ENCODE measurements at regions not wholly inside any gene's neighbourhood (a gene's known extent, or its start where the extent isn't known, plus 50 kb on each side); places are given as distances from the start of the nearest gene placed in this dataset.
"Not testable (repeated sequence)": the region's sequence is repeated elsewhere in the genome, so short reads cannot be mapped to it uniquely, and the experiment has no call there.

DNA sequence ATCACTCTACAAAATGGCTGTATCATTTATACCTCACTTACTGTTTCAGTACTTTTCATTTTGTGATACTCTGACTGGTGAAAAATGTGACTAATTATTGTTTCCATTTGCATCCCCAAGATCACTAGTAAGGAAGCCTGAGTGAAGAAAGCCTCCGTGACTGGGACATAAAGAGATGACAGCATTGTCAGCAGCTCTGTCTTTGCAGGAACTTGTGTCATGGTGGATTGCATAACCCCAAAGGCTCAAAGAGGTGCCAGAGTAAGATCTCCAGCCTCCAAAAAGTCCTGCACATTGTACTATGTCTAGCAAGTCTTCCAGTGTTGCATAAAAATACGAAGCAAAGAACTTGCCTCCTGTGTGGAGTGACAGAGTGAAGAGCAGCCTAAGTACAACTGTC, 187.5 kb upstream of the CRIM1 start:
- TF ChIP-seq, protein P1, sequence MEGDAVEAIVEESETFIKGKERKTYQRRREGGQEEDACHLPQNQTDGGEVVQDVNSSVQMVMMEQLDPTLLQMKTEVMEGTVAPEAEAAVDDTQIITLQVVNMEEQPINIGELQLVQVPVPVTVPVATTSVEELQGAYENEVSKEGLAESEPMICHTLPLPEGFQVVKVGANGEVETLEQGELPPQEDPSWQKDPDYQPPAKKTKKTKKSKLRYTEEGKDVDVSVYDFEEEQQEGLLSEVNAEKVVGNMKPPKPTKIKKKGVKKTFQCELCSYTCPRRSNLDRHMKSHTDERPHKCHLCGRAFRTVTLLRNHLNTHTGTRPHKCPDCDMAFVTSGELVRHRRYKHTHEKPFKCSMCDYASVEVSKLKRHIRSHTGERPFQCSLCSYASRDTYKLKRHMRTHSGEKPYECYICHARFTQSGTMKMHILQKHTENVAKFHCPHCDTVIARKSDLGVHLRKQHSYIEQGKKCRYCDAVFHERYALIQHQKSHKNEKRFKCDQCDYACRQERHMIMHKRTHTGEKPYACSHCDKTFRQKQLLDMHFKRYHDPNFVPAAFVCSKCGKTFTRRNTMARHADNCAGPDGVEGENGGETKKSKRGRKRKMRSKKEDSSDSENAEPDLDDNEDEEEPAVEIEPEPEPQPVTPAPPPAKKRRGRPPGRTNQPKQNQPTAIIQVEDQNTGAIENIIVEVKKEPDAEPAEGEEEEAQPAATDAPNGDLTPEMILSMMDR (IDR thresholded peaks at IDR 0.05; ENCODE audit: insufficient read depth, low read depth, low read length, missing control alignments) = no peak
- DNase-seq (ENCODE audit: low read depth) = no peak
- no peak overlapping the region for H3K4me3 ChIP-seq (ENCODE audit: low read depth, low read length)

DNA sequence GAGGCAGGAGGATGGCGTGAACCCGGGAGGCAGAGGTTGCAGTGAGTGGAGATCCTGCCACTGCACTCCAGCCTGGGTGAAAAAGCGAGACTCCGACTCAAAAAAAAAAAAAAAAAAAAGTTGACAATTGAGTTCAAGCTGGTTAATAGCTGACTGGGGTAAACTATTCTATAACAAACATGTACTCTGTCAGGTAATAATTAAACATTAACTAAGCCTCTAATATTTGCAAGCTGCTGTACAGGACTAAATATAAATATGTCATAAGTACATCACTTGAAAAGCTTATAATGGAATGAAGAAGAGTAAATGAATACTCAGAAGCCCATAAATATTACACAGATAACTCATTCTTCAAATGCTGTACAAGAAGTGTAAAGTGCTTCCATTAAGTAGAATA, 190.4 kb upstream of the CRIM1 start:
- TF ChIP-seq, protein P1 (IDR thresholded peaks at IDR 0.05; ENCODE audit: insufficient read depth, low read depth, low read length, missing control alignments) = no peak
- no peak for DNase-seq (ENCODE audit: low read depth)
- H3K4me3 ChIP-seq (ENCODE audit: low read depth, low read length) = no peak overlapping the region

DNA sequence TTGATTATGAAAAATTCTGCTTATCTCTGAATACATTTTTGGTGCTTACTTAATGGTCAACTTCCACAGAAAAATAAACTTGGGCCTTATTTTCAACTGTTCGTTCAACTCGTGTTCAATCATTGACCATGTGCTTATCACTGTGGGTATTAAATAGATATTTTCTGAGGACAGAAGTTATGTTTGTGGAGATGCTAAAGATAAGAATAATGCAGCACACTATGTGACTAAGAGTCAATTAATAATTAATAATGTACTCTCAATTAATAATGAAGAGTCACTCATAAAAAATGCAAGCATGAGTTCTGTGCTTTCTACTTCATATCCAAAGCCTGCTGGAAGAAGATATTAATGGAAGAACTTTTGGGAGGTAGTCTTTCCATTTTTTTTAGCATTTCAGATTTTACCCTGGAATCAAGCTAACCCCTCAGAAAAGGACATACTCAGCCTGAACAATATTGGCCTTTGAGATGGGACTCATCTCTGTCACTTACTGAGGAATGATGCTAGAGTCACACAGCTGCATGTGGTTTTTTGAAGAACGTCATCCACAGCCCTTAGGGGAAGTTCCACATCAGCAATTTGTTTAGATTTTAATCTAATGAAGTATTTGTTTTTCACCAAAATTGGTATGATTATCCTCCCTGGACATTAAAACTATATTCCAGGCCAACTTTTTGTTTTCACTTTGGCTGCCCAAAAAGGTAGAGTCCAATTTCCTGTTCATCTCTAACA, 191.9 kb upstream of the CRIM1 start:
- TF ChIP-seq, protein P1 (IDR thresholded peaks at IDR 0.05; ENCODE audit: insufficient read depth, low read depth, low read length, missing control alignments) = no peak
- no peak overlapping the region for H3K4me3 ChIP-seq (ENCODE audit: low read depth, low read length)
- no peak for DNase-seq (ENCODE audit: low read depth)

DNA sequence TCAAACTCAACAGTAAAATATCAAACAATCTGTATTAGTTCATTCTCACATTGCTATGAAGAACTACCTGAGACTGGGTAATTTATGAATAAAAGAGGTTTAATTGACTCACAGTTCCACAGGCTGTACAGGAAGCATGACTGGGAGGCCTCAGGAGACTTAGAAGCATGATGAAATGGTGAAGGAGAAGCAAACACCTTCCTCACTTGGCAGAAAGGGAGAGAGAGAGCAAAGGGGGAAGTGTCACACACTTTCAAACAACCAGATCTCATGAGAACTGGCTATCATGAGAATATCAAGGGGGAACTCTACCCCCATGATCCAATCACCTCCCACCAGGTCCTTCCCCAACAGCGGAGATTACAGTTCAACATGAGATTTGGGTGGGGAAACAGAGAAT, 198.5 kb upstream of the CRIM1 start:
- not testable (repeated sequence) for DNase-seq (ENCODE audit: low read depth); H3K4me3 ChIP-seq (ENCODE audit: low read depth, low read length)

DNA sequence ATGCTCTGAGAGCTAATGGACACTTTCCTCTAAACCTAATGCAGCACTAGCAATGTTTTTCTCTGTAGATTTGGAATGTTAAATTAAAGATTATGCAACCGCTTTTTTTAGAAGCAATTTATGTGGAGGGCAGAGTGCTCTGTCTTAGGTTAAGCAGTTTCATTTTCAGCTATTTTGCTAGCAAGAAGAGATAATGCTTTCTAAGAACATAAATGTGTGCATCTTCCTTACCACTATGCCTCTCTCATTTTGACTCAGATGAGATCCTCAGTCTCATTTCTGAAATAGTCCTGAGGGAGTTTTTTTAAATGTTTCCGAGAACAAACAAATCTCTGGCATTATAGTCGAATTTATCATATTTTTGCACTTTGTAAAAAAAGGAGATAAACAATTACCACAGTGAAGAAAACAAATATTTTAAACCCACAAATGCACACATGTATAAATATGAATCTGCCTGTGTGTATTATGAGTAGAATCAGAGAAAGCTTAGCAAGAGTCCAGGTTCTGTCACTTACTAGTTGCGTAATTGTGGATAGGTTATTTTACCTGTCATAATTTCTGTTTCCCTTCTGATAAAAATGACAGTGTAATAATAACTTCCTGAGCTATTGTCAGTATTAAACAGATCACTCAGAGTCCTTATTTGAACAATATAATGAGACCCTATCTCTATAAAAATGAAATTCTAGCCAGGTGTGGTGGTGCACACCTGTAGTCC, 207.7 kb upstream of the CRIM1 start:
- TF ChIP-seq, protein P1 (IDR thresholded peaks at IDR 0.05; ENCODE audit: insufficient read depth, low read depth, low read length, missing control alignments) = no peak
- H3K4me3 ChIP-seq (ENCODE audit: low read depth, low read length) = no peak overlapping the region
- DNase-seq (ENCODE audit: low read depth) = peak; percentile 38

DNA sequence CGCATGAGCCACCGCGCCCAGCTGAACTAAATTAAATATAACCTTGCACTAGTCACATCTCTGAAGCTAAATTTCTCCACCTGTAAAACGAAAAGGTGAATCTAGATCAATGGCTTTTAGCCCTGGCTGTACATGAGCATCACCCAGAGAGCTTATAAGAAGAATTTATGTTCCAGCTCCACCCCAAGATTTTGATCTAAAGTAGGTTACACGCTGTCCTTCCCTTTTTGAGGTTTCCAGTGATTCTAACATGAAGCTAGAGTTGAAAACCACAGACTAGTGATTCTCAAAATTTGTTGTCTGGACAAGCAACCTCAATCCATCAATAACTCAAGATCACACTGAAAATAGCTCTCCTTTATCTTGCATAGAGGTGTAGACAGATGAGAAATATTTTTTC, 208.8 kb upstream of the CRIM1 start:
- no peak for DNase-seq (ENCODE audit: low read depth)
- H3K4me3 ChIP-seq (ENCODE audit: low read depth, low read length) = no peak overlapping the region
- TF ChIP-seq, protein P1 (IDR thresholded peaks at IDR 0.05; ENCODE audit: insufficient read depth, low read depth, low read length, missing control alignments) = no peak

DNA sequence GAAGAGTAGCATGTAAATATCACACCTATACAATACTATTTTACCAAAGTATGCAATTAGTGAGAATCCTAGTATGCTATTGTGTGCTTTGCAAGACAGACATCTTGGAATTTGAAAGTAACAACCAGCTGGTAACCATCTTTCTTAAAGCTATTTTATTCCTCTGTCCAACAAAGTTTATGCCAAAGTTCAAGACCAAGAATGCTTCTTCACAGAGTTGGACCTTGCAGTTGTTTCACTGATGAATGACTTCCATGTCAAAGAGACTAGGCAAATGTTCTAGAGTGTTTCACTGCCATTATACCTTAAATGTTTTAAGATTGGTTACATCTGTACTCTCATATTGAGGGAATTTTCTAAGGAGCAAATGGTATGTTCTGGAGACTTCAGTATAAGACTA, 215.2 kb upstream of the CRIM1 start:
- DNase-seq (ENCODE audit: low read depth) = no peak
- no peak overlapping the region for H3K4me3 ChIP-seq (ENCODE audit: low read depth, low read length)

More for the DNA sequence above, 215.2 kb upstream of the CRIM1 start:
- TF ChIP-seq, protein P1 (IDR thresholded peaks at IDR 0.05; ENCODE audit: insufficient read depth, low read depth, low read length, missing control alignments) = no peak

Data from GM12865 (cell line).